Tibial nerve (tissue), 4 donors: ENCODE measurements at regions not wholly inside any gene's neighbourhood (a gene's known extent, or its start where the extent isn't known, plus 50 kb on each side); places are given as distances from the start of the nearest gene placed in this dataset.

Experiments used
- EP300 ChIP-seq, 2 donors: sonication (generic); formaldehyde crosslinking; IDR thresholded peaks; one replicate each; pipeline ENCODE4 v1.6.1; 2017; ENCODE audit warnings: antibody characterized with exemption in 2 of 2, mild to moderate bottlenecking in 1 of 2
- TF ChIP-seq, protein P1 (sequence below), 5 experiments: fragments of 200-600 bp in 3 of 5; fragments of 450-650 bp in 2 of 5; sonication (generic) in 3 of 5; IDR thresholded peaks; one replicate each; pipeline ENCODE4 v1.5.1; 2016 to 2019; ENCODE audit warnings: antibody characterized with exemption in 5 of 5, mild to moderate bottlenecking in 3 of 5, moderate library complexity in 2 of 5

DNA sequence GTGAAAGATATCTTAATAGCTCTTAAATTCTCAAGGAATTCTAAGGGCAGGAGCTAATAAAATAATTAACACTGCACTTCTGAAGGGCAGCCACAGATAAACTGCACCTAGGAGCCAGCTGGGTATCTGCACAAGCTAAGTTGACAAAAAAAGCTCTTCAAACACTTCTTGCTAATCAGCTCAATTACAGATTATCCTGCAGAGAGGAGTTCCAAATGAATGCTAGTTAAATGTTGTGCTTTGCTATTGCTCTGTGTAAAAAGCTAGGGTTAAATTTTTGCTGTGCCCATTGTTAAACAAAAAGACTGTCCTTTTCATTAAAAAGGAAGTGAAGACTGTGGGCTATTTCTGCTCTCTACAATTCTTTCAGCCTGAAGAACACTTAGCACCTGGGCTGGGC lies 158.5 kb upstream of the SHISA6 start:
- TF ChIP-seq, protein P1, sequence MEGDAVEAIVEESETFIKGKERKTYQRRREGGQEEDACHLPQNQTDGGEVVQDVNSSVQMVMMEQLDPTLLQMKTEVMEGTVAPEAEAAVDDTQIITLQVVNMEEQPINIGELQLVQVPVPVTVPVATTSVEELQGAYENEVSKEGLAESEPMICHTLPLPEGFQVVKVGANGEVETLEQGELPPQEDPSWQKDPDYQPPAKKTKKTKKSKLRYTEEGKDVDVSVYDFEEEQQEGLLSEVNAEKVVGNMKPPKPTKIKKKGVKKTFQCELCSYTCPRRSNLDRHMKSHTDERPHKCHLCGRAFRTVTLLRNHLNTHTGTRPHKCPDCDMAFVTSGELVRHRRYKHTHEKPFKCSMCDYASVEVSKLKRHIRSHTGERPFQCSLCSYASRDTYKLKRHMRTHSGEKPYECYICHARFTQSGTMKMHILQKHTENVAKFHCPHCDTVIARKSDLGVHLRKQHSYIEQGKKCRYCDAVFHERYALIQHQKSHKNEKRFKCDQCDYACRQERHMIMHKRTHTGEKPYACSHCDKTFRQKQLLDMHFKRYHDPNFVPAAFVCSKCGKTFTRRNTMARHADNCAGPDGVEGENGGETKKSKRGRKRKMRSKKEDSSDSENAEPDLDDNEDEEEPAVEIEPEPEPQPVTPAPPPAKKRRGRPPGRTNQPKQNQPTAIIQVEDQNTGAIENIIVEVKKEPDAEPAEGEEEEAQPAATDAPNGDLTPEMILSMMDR (IDR thresholded peaks at IDR 0.05): no peak
- TF ChIP-seq EP300 (IDR thresholded peaks at IDR 0.05): no peak
